Breast epithelium (tissue), 3 donors: ENCODE measurements at regions not wholly inside any gene's neighbourhood (a gene's known extent, or its start where the extent isn't known, plus 50 kb on each side); places are given as distances from the start of the nearest gene placed in this dataset.

Source experiments
- POLR2A ChIP-seq: fragments of 450-650 bp; IDR thresholded peaks from one replicate; pipeline ENCODE4 v1.6.1; 2016; ENCODE audit warnings: antibody characterized with exemption, mild to moderate bottlenecking, moderate library complexity
- POLR2AphosphoS5 ChIP-seq, 3 donors: sonication (generic); formaldehyde crosslinking; IDR thresholded peaks; one replicate each; pipeline ENCODE4 v1.6.1; 2017; ENCODE audit warnings: antibody characterized with exemption in 3 of 3
- TF ChIP-seq, protein P1 (sequence below), 3 donors: fragments of 450-650 bp; IDR thresholded peaks; one replicate each; pipeline ENCODE4 v1.5.1; 2016 to 2017; ENCODE audit warnings: antibody characterized with exemption in 3 of 3, mild to moderate bottlenecking in 3 of 3, moderate library complexity in 3 of 3

DNA sequence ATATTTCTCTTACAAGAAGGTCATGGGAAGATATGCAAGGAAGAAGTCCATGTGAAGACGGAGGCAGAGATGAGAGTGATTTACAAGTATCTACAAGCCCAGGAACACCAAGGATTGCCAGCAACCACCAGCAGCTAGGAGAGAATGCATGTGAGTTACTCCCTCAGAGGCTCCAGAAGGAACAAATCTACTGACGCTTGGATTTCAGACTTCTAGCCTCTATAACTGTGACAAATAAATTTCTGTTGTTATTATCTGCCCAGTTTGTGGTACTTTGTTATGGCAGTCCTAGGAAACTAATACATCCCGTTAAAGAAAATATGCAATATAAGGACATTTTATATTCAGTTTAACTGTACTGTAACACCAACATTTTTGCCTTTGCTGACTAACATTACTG, 283.9 kb downstream of the BCHE start:
- TF ChIP-seq, protein P1, sequence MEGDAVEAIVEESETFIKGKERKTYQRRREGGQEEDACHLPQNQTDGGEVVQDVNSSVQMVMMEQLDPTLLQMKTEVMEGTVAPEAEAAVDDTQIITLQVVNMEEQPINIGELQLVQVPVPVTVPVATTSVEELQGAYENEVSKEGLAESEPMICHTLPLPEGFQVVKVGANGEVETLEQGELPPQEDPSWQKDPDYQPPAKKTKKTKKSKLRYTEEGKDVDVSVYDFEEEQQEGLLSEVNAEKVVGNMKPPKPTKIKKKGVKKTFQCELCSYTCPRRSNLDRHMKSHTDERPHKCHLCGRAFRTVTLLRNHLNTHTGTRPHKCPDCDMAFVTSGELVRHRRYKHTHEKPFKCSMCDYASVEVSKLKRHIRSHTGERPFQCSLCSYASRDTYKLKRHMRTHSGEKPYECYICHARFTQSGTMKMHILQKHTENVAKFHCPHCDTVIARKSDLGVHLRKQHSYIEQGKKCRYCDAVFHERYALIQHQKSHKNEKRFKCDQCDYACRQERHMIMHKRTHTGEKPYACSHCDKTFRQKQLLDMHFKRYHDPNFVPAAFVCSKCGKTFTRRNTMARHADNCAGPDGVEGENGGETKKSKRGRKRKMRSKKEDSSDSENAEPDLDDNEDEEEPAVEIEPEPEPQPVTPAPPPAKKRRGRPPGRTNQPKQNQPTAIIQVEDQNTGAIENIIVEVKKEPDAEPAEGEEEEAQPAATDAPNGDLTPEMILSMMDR (IDR thresholded peaks at IDR 0.05): no peak
- no peak for TF ChIP-seq POLR2A
- no peak for TF ChIP-seq POLR2AphosphoS5 (IDR thresholded peaks at IDR 0.05)
